Ovary (tissue), 7 donors: ENCODE measurements at regions not wholly inside any gene's neighbourhood (a gene's known extent, or its start where the extent isn't known, plus 50 kb on each side); places are given as distances from the start of the nearest gene placed in this dataset.

Source experiments
- DNase-seq, 5 donors: peaks; one replicate each; pipeline ENCODE4 v3.0.0-alpha.2; 2019 to 2020
- H3K27ac ChIP-seq, 2 donors: fragments of 200-600 bp; one replicate each; pipeline versions ENCODE4 v1.5.1 to v1.8.0; 2019 to 2022
- H3K27me3 ChIP-seq: fragments of 200-600 bp; one replicate; pipeline ENCODE4 v1.8.0; 2022
- H3K36me3 ChIP-seq: fragments of 200-600 bp; sonication (generic); one replicate; pipeline ENCODE4 v1.5.1; 2019
- H3K4me1 ChIP-seq: one replicate; pipeline ENCODE4 v1.8.1; 2013; ENCODE audit warnings: mild to moderate bottlenecking, moderate library complexity; ENCODE audit not compliant: insufficient read depth
- H3K4me3 ChIP-seq: fragments of 200-600 bp; sonication (generic); one replicate; pipeline ENCODE4 v1.5.1; 2017
- H3K9me3 ChIP-seq, 2 donors: fragments of 200-600 bp in 1 of 2; sonication (generic) in 1 of 2; one replicate each; pipeline versions ENCODE4 v1.5.1 to v1.8.1; 2013 to 2019; ENCODE audit warnings: mild to moderate bottlenecking in 1 of 2, moderate library complexity in 1 of 2
- EP300 ChIP-seq: sonication (generic); formaldehyde crosslinking; IDR thresholded peaks from one replicate; pipeline ENCODE4 v1.6.1; 2017; ENCODE audit warnings: antibody characterized with exemption
- POLR2A ChIP-seq: fragments of 450-650 bp; IDR thresholded peaks from one replicate; pipeline ENCODE4 v1.6.1; 2017; ENCODE audit warnings: antibody characterized with exemption, mild to moderate bottlenecking, moderate library complexity
- WGBS, 3 donors: extraction: QIAGEN DNeasy Blood & Tissue Kit in 1 of 3; methylation state at CpG; one replicate each; pipeline versions ENCODE4 v1.1.5 to v1.1.7; 2013 to 2017; 5-methylcytosine and 5-hydroxymethylcytosine counted together
- intact Hi-C, 4 donors: fragments of 100-400 bp; cut with DNase I; formaldehyde crosslinking; loops; one replicate each; pipeline versions ENCODE4 v1.11.0 to v1.15.1; 2022 to 2023
- TF ChIP-seq, protein P1 (sequence below), 3 donors: fragments of 450-650 bp in 2 of 3; fragments of 200-600 bp in 1 of 3; IDR thresholded peaks; one replicate each; pipeline versions ENCODE4 v1.5.1 to v1.8.0; 2016 to 2022; ENCODE audit warnings: antibody characterized with exemption in 3 of 3, mild to moderate bottlenecking in 1 of 3
- donor health status: DM: no; HTN: no; CAD: no; lungs with moderate emphysema.
- donor health status: DM: no; HTN: no; CAD: no.
- donor health status: Bipolar disorder and iron deficiency.
- donor health status: DM: no; HTN: no; CAD: no.
- donor health status: DM: yes; HTN: yes; CAD: no.

DNA sequence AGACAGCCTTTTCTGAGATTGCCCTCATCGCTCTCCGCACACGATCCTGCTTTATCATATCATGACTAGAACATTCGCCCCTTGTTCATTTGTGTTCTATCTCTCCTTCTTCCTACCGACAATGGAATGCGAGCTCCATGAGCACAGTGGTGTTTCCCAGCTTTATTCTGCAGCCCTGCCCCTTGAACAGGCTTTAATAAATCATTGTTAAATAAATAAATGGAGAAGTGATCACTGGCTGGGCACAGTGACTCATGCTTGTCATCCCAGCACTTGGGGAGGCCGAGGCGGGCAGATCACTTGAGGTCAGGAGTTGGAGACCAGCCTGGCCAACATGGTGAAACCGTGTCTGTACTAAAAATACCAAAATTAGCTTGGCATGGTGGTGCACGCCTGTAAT, 1063.3 kb upstream of the EEF2KMT start:
- DNase-seq, result no peak
- H3K4me1 ChIP-seq, result no peaks in the 10 kb centered on the region
- WGBS, 3 donors, result 68 to 78% (median 70%) methylated on average over 10 of the region's 10 CpGs
- H3K36me3 ChIP-seq, result no peaks in the 10 kb centered on the region
- H3K4me3 ChIP-seq, result no peak overlapping the region
- H3K27ac ChIP-seq, result no peak overlapping the region
- intact Hi-C loops, result no loop called here
- no peak for TF ChIP-seq POLR2A
- TF ChIP-seq, protein P1, sequence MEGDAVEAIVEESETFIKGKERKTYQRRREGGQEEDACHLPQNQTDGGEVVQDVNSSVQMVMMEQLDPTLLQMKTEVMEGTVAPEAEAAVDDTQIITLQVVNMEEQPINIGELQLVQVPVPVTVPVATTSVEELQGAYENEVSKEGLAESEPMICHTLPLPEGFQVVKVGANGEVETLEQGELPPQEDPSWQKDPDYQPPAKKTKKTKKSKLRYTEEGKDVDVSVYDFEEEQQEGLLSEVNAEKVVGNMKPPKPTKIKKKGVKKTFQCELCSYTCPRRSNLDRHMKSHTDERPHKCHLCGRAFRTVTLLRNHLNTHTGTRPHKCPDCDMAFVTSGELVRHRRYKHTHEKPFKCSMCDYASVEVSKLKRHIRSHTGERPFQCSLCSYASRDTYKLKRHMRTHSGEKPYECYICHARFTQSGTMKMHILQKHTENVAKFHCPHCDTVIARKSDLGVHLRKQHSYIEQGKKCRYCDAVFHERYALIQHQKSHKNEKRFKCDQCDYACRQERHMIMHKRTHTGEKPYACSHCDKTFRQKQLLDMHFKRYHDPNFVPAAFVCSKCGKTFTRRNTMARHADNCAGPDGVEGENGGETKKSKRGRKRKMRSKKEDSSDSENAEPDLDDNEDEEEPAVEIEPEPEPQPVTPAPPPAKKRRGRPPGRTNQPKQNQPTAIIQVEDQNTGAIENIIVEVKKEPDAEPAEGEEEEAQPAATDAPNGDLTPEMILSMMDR (IDR thresholded peaks at IDR 0.05), result no peak
- H3K27me3 ChIP-seq, result no peaks in the 10 kb centered on the region
- H3K9me3 ChIP-seq, result no peaks in the 10 kb centered on the region

DNA sequence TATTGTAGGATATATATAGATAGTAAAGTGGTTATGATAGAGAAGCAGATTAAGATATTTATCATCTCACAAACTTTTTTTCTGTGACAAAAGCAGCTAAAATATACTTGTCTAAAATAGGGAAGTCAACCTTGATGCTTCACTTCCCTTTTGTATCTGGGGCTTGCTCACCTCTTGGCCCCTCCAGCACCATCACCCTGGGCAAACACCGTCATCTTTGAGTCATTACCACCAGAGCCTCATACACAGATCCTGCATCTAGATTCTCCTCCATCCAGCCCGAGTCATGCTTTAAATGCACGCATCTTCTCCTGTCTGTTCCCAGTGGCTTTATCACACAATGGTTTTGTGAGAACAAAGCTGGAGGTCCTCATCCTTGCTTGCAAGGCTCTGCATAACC, 1062.7 kb upstream of the EEF2KMT start:
- Histone ChIP-seq H3K27me3 (no peaks in the 10 kb centered on the region), H3K9me3 (no peaks in the 10 kb centered on the region), H3K4me1 (no peaks in the 10 kb centered on the region), H3K36me3 (no peaks in the 10 kb centered on the region), H3K4me3 (no peak overlapping the region), H3K27ac (no peak overlapping the region)
- TF ChIP-seq, protein P1 (IDR thresholded peaks at IDR 0.05), result no peak
- TF ChIP-seq POLR2A, result no peak
- intact Hi-C loops, result no loop called here
- 83 to 91% (median 86%) methylated on average over 3 of the region's 3 CpGs for WGBS, 3 donors
- DNase-seq, result no peak

DNA sequence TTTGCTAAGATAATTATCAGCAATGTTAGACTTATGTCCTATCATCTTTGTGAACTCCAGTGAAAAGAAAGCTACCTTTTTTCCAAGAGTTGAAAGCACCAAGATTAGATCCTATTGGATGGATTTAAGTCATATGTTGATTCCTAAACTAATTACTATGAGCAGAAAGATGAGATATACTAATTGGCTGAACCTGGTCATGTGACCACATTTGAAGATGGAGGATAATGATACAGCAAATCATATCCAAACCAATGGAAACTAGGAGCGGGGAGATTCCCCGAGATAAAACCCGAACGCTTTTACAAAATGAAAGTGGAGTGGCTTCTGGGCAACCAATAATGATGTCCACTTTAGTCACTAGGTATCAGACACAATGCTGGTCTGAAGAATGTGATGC, 1060.2 kb upstream of the EEF2KMT start:
- WGBS, 3 donors, result 89 to 95% (median 93%) methylated on average over 4 of the region's 4 CpGs
- H3K27ac ChIP-seq, result no peak overlapping the region
- H3K9me3 ChIP-seq, result no peaks in the 10 kb centered on the region
- no peak overlapping the region for H3K4me3 ChIP-seq
- H3K27me3 ChIP-seq, result no peaks in the 10 kb centered on the region
- intact Hi-C loops, result no loop called here
- DNase-seq, result no peak
- no peaks in the 10 kb centered on the region for H3K4me1 ChIP-seq
- no peak for TF ChIP-seq POLR2A
- TF ChIP-seq, protein P1 (IDR thresholded peaks at IDR 0.05), result no peak
- no peak for TF ChIP-seq EP300
- H3K36me3 ChIP-seq, result no peaks in the 10 kb centered on the region

DNA sequence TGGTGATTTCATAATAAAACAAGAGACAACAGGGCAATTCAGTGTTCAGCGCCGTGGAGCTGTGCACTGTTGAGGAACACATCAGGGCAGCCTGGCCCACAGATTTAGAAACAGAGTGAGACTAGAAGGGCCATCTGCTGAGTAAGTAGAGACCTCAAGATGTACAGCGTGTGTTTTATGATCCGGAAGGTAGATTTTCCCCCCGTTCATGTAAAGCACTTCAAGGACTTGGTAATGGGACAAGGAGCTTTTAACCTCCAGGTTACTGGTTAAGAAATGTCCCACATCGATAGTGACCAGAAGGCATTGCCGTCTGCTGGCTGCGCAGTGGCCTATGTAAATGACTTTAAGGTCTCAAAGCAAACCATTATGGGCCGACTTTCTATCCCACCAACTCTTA, 1057.7 kb upstream of the EEF2KMT start:
- DNase-seq, result no peak
- Histone ChIP-seq H3K36me3 (no peaks in the 10 kb centered on the region), H3K4me3 (no peak overlapping the region), H3K4me1 (no peaks in the 10 kb centered on the region), H3K9me3 (no peaks in the 10 kb centered on the region), H3K27me3 (no peaks in the 10 kb centered on the region), H3K27ac (no peak overlapping the region)
- no peak for TF ChIP-seq POLR2A
- TF ChIP-seq, protein P1 (IDR thresholded peaks at IDR 0.05), result no peak
- no peak for TF ChIP-seq EP300
- intact Hi-C loops, result no loop called here
- WGBS, 3 donors, result 82 to 89% (median 86%) methylated on average over 9 of the region's 9 CpGs

DNA sequence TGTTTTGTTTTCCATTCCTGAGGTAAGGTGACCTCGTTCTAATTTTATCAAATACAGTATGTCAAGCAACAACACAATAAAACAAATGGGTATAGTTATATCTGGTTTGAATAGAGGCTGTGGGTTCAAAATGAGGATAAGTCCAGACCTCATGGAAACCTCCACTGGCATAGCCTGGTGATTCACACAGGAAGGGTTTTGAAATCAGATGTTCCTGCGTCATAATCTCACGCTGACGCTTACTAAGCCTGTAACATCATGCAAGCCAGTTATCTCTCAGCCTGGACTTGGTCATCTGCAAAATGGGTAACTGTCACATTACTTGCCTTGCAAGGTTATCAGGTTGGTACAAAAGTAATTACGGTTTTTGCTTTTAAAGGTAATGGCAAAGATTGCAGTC, 1056.3 kb upstream of the EEF2KMT start:
- H3K27me3 ChIP-seq, result no peaks in the 10 kb centered on the region
- DNase-seq, result no peak
- H3K36me3 ChIP-seq, result no peaks in the 10 kb centered on the region
- H3K9me3 ChIP-seq, result no peaks in the 10 kb centered on the region
- no peak for TF ChIP-seq EP300
- TF ChIP-seq, protein P1 (IDR thresholded peaks at IDR 0.05), result no peak
- no peak for TF ChIP-seq POLR2A
- no peak overlapping the region for H3K4me3 ChIP-seq
- no peak overlapping the region for H3K27ac ChIP-seq
- H3K4me1 ChIP-seq, result no peaks in the 10 kb centered on the region
- intact Hi-C loops, result no loop called here
- WGBS, 3 donors, result 79 to 87% (median 81%) methylated on average over 5 of the region's 5 CpGs
